Psoas muscle (tissue), 7 donors: ENCODE measurements at regions not wholly inside any gene's neighbourhood (a gene's known extent, or its start where the extent isn't known, plus 50 kb on each side); places are given as distances from the start of the nearest gene placed in this dataset.

Experiments used
- ATAC-seq, 4 donors: fragments of 200-7000 bp; cut with Tn5 transposase; one replicate each; pipeline ENCODE4 v1.9.1; 2020; ENCODE audit warnings: moderate library complexity in 3 of 4, mild to moderate bottlenecking in 2 of 4
- DNase-seq, 2 donors: peaks; one replicate each; pipeline ENCODE4 v3.0.0-alpha.2; 2020
- H3K27ac ChIP-seq: fragments of 200-600 bp; one replicate; pipeline ENCODE4 v1.8.0; 2022
- H3K27me3 ChIP-seq, 3 donors: fragments of 200-600 bp in 1 of 3; one replicate each; pipeline versions ENCODE4 v1.6.1 to v1.8.0; 2013 to 2022; ENCODE audit warnings: low read length in 2 of 3, mild to moderate bottlenecking in 2 of 3, moderate library complexity in 1 of 3; ENCODE audit not compliant: insufficient read depth in 3 of 3
- H3K36me3 ChIP-seq, 2 donors: fragments of 200-600 bp in 1 of 2; one replicate each; pipeline versions ENCODE4 v1.6.1 to v1.8.0; 2013 to 2022; ENCODE audit warnings: low read depth in 1 of 2, mild to moderate bottlenecking in 1 of 2, moderate library complexity in 1 of 2; ENCODE audit not compliant: insufficient read depth in 1 of 2
- H3K4me1 ChIP-seq: fragments of 200-600 bp; one replicate; pipeline ENCODE4 v1.8.0; 2022
- H3K4me3 ChIP-seq: fragments of 200-600 bp; one replicate; pipeline ENCODE4 v1.8.0; 2022; ENCODE audit warnings: mild to moderate bottlenecking
- H3K9me3 ChIP-seq: fragments of 200-600 bp; one replicate; pipeline ENCODE4 v1.8.0; 2022
- WGBS, 3 donors: extraction: QIAGEN DNeasy Blood & Tissue Kit; methylation state at CpG; one replicate each; pipeline versions ENCODE4 v1.1.6 to v1.1.7; 2013; 5-methylcytosine and 5-hydroxymethylcytosine counted together
- intact Hi-C, 2 donors: fragments of 100-400 bp; cut with DNase I; formaldehyde crosslinking; loops; one replicate each; pipeline versions ENCODE4 v1.11.0 to v1.14.2; 2022
- TF ChIP-seq, protein P1 (sequence below): fragments of 200-600 bp; IDR thresholded peaks from one replicate; pipeline ENCODE4 v1.8.0; 2022; ENCODE audit warnings: antibody characterized with exemption
- donor health status: healthy with polysubstance abuse.
- donor health status: DM: no; HTN: no; CAD: no; lungs with moderate emphysema.
- donor health status: Bipolar disorder and iron deficiency.
- donor health status: healthy.
- donor health status: DM: yes; HTN: yes; CAD: no.
- donor health status: DM: no; HTN: no; CAD: no.
- donor health status: DM: yes; HTN: yes; CAD: no.

DNA sequence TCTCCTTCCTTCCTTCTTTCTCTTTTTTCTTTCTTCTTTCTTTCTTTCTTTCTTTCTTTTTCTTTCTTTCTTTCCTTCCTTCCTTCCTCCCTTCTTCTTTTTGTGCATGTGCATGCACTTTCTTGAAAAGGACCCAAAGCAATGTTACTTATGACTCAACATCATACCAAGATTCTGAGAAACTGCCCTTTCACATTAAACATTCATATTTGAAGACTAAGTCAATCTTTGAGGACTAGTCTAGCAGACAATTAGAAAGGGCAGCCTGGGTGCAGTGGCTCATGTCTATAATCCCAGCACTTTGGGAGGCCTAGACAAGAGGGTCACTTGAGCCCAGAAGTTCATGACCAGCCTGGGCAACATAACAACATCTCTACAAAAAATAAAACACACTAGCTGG lies 212.8 kb upstream of the KITLG start:
- intact Hi-C loops = no loop called here

DNA sequence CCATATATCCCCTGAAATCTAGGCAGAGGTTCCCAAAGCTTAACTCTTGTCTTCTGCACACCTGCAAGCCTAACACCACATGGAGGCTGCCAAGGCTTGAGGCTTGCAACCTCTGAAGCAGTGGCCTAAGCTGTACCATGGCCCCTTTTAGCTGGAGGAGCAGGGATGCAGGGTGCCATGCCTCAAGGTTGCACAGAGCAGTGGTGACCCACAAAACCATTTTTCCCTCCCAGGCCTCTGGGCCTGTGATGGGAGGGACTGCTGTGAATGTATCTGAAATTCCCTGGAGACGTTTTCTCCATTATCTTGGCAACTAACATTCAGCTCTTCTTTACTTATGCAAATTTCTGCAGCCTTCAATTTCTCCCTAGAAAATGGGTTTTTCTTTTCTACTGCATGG lies 210.0 kb upstream of the KITLG start:
- H3K27ac ChIP-seq = no peak overlapping the region
- H3K27me3 ChIP-seq = no peaks in the 10 kb centered on the region
- H3K4me1 ChIP-seq = no peaks in the 10 kb centered on the region
- DNase-seq (no peak), ATAC-seq (no peak)
- TF ChIP-seq, protein P1, sequence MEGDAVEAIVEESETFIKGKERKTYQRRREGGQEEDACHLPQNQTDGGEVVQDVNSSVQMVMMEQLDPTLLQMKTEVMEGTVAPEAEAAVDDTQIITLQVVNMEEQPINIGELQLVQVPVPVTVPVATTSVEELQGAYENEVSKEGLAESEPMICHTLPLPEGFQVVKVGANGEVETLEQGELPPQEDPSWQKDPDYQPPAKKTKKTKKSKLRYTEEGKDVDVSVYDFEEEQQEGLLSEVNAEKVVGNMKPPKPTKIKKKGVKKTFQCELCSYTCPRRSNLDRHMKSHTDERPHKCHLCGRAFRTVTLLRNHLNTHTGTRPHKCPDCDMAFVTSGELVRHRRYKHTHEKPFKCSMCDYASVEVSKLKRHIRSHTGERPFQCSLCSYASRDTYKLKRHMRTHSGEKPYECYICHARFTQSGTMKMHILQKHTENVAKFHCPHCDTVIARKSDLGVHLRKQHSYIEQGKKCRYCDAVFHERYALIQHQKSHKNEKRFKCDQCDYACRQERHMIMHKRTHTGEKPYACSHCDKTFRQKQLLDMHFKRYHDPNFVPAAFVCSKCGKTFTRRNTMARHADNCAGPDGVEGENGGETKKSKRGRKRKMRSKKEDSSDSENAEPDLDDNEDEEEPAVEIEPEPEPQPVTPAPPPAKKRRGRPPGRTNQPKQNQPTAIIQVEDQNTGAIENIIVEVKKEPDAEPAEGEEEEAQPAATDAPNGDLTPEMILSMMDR = no peak
- 43 to 46% (median 44%) methylated on average over 1 of the region's 1 CpG for WGBS, 3 donors
- no peaks in the 10 kb centered on the region for H3K36me3 ChIP-seq
- intact Hi-C loops = no loop called here
- no peak overlapping the region for H3K4me3 ChIP-seq
- H3K9me3 ChIP-seq = peaks cover 3% of the 10 kb centered on the region

More for the DNA sequence above, 212.8 kb upstream of the KITLG start:
- Histone ChIP-seq H3K27me3 (no peaks in the 10 kb centered on the region), H3K4me3 (no peak overlapping the region), H3K4me1 (no peaks in the 10 kb centered on the region), H3K36me3 (no peaks in the 10 kb centered on the region), H3K9me3 (peaks cover 3% of the 10 kb centered on the region), H3K27ac (no peak overlapping the region)
- TF ChIP-seq, protein P1 = no peak
- DNase-seq (no peak), ATAC-seq (no peak)

DNA sequence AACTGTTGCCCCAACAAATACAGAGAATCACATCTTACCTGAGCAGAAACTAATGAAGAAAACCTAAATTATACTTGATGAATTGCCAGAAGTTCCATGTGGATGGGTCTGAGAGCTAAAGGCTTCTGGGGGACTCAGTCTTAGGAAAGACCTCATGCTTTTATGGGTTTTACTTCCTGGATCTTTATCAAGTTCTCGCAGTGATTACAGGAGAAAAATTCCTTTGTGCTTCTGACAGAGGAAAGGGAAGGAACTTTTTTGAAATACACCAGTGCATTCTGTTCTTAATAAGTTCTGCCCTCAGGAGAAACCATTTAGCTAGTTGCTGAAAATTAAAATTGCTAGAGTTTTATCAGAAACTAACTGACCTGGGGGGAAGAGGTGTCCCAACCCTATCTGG lies 203.9 kb upstream of the KITLG start:
- Histone ChIP-seq H3K27me3 (no peaks in the 10 kb centered on the region), H3K36me3 (no peaks in the 10 kb centered on the region), H3K4me1 (no peaks in the 10 kb centered on the region), H3K4me3 (no peak overlapping the region), H3K9me3 (no peaks in the 10 kb centered on the region), H3K27ac (no peak overlapping the region)
- TF ChIP-seq, protein P1 = no peak
- DNase-seq (no peak), ATAC-seq (no peak)
- 60 to 78% (median 62%) methylated on average over 1 of the region's 1 CpG for WGBS, 3 donors
- intact Hi-C loops = no loop called here

DNA sequence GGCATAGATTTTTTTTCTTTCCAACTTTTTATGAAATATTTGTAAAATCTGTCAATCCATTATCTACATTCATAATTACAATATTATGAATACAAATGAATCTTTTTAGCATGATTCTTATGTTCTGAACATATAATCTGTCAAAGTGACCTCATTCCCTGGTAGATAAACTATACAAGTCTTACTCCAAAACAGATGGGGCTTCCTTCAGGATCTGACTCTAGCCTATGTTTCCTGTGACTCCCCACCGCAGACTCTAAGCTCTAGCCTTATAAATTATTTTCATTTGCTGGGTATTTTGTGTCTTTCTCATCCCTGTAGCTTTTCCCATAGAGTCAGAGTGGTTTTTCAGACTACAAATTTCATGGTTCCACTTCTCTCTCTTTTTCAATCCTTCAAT lies 202.1 kb upstream of the KITLG start:
- no peaks in the 10 kb centered on the region for H3K4me1 ChIP-seq
- no peaks in the 10 kb centered on the region for H3K9me3 ChIP-seq
- TF ChIP-seq, protein P1 = no peak
- intact Hi-C loops = no loop called here
- no peak overlapping the region for H3K27ac ChIP-seq
- H3K4me3 ChIP-seq = no peak overlapping the region
- ATAC-seq (no peak), DNase-seq (no peak)
- H3K36me3 ChIP-seq = no peaks in the 10 kb centered on the region
- WGBS, 3 donors = 55 to 75% (median 68%) methylated on average over 1 of the region's 1 CpG
- no peaks in the 10 kb centered on the region for H3K27me3 ChIP-seq

DNA sequence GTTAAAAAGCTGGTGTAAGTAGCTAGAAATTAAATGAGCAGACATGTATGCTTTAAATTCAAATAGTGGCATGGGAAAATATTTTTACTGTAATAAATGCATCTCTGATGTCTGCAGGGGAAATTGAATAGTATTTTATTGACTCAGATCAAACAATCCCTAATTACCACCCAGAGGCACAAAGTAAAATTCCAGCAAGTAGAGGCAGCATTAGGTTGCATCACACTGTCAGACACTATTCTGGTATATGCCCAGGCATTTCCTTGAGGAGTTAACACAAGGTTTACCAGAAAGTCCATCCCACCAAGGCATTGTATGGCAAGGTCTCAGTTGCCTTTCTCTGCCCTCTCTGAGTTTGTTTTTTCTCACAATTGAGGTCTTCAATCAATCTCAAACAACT lies 201.6 kb upstream of the KITLG start:
- ATAC-seq = no peak
- H3K9me3 ChIP-seq = no peaks in the 10 kb centered on the region
- no peaks in the 10 kb centered on the region for H3K27me3 ChIP-seq
- intact Hi-C loops = no loop called here
- no peaks in the 10 kb centered on the region for H3K4me1 ChIP-seq
- H3K36me3 ChIP-seq = no peaks in the 10 kb centered on the region
- H3K27ac ChIP-seq = no peak overlapping the region
- H3K4me3 ChIP-seq = no peak overlapping the region
- TF ChIP-seq, protein P1 = no peak
- DNase-seq = no peak
